WTC11 (cell line): ENCODE measurements at regions not wholly inside any gene's neighbourhood (a gene's known extent, or its start where the extent isn't known, plus 50 kb on each side); places are given as distances from the start of the nearest gene placed in this dataset.

Experiments
- ATAC-seq: fragments of 200-7000 bp; cut with Tn5 transposase; 2 replicates; pipeline ENCODE4 v1.10.0; 2021; ENCODE audit warnings: mild to moderate bottlenecking, moderate library complexity
- CTCF ChIA-PET: fragments of 300-600 bp; sonication (Branson Sonifier 250); formaldehyde crosslinking; loops from one replicate; lab custom pipeline; 2021; ENCODE audit warnings: antibody characterized with exemption; lab: Charles Lee
- POLR2A ChIA-PET: fragments of 350-600 bp; sonication (Branson Sonifier 250); formaldehyde crosslinking; loops from one replicate; lab custom pipeline; 2021; ENCODE audit warnings: antibody characterized with exemption; lab: Charles Lee
- DNase-seq: peaks from one replicate; pipeline ENCODE4 v3.0.0; 2021; ENCODE audit warnings: low spot score
- H3K27ac Mint-ChIP-seq: 2 replicates; pipeline ENCODE4 v1.8.0; 2021; ENCODE audit warnings: mixed read lengths
- H3K27me3 Mint-ChIP-seq: 2 replicates; pipeline ENCODE4 v1.8.0; 2021; ENCODE audit warnings: low read depth, mild to moderate bottlenecking, moderate library complexity, mixed read lengths
- H3K36me3 Mint-ChIP-seq: 2 replicates; pipeline ENCODE4 v1.8.0; 2021; ENCODE audit warnings: mixed read lengths
- H3K4me1 Mint-ChIP-seq: 2 replicates; pipeline ENCODE4 v1.8.0; 2022; ENCODE audit warnings: mixed read lengths
- H3K4me3 Mint-ChIP-seq: 2 replicates; pipeline ENCODE4 v1.8.0; 2021; ENCODE audit warnings: mild to moderate bottlenecking, moderate library complexity, mixed read lengths
- H3K9me3 Mint-ChIP-seq: 2 replicates; pipeline ENCODE4 v1.8.0; 2021; ENCODE audit warnings: mixed read lengths
- ARID4B ChIP-seq: sonication (generic); formaldehyde crosslinking; IDR thresholded peaks from 2 replicates; pipeline ENCODE4 v1.8.0; 2023; ENCODE audit warnings: missing genetic modification reagents, mild to moderate bottlenecking, borderline replicate concordance
- ATF2 ChIP-seq: sonication (generic); formaldehyde crosslinking; IDR thresholded peaks from 2 replicates; pipeline ENCODE4 v1.8.1; 2022; ENCODE audit warnings: low read depth, missing genetic modification reagents, borderline replicate concordance
- CBFB ChIP-seq: sonication (generic); formaldehyde crosslinking; IDR thresholded peaks from 2 replicates; pipeline ENCODE4 v1.8.1; 2022; ENCODE audit warnings: mild to moderate bottlenecking, low read depth, missing genetic modification reagents
- CREM ChIP-seq: sonication (generic); formaldehyde crosslinking; IDR thresholded peaks from 2 replicates; pipeline ENCODE4 v1.8.1; 2022; ENCODE audit warnings: mild to moderate bottlenecking, missing genetic modification reagents, moderate library complexity
- E2F1 ChIP-seq: sonication (generic); formaldehyde crosslinking; IDR thresholded peaks from 2 replicates; pipeline ENCODE4 v1.8.0; 2022; ENCODE audit warnings: mild to moderate bottlenecking, missing genetic modification reagents
- ESRRA ChIP-seq: sonication (generic); formaldehyde crosslinking; IDR thresholded peaks from 2 replicates; pipeline ENCODE4 v1.8.1; 2022; ENCODE audit warnings: mild to moderate bottlenecking, missing genetic modification reagents, borderline replicate concordance
- KAT7 ChIP-seq: sonication (generic); formaldehyde crosslinking; IDR thresholded peaks from 2 replicates; pipeline ENCODE4 v1.8.1; 2023; ENCODE audit warnings: missing genetic modification reagents, mild to moderate bottlenecking, borderline replicate concordance
- MLX ChIP-seq: sonication (generic); formaldehyde crosslinking; IDR thresholded peaks from 2 replicates; pipeline ENCODE4 v1.8.1; 2023; ENCODE audit warnings: mild to moderate bottlenecking, missing genetic modification reagents, moderate library complexity
- SMAD3 ChIP-seq: sonication (generic); formaldehyde crosslinking; IDR thresholded peaks from 2 replicates; pipeline ENCODE4 v1.8.0; 2022; ENCODE audit warnings: missing genetic modification reagents, mild to moderate bottlenecking, borderline replicate concordance
- SMAD4 ChIP-seq: sonication (generic); formaldehyde crosslinking; IDR thresholded peaks from 2 replicates; pipeline ENCODE4 v1.8.0; 2022; ENCODE audit warnings: mild to moderate bottlenecking, missing genetic modification reagents
- USF1 ChIP-seq: sonication (generic); formaldehyde crosslinking; IDR thresholded peaks from 2 replicates; pipeline ENCODE4 v1.8.0; 2022; ENCODE audit warnings: mild to moderate bottlenecking, missing genetic modification reagents
- ZNF121 ChIP-seq: sonication (generic); formaldehyde crosslinking; IDR thresholded peaks from 2 replicates; pipeline ENCODE4 v1.8.0; 2023; ENCODE audit warnings: missing genetic modification reagents
- ZNF263 ChIP-seq: sonication (generic); formaldehyde crosslinking; IDR thresholded peaks from 2 replicates; pipeline ENCODE4 v1.8.1; 2022; ENCODE audit warnings: low read depth, mild to moderate bottlenecking, moderate library complexity, missing genetic modification reagents
- ZNF281 ChIP-seq: sonication (generic); formaldehyde crosslinking; IDR thresholded peaks from 2 replicates; pipeline ENCODE4 v1.8.0; 2023; ENCODE audit warnings: mild to moderate bottlenecking, missing genetic modification reagents
- TF ChIP-seq, protein P1 (sequence below): fragments of 250-450 bp; sonication (Bioruptor Pico); IDR thresholded peaks from 2 replicates; pipeline ENCODE4 v1.9.0; 2021; ENCODE audit warnings: mild to moderate bottlenecking
- TF ChIP-seq, protein P2 (sequence below): sonication (generic); formaldehyde crosslinking; IDR thresholded peaks from 2 replicates; pipeline ENCODE4 v1.8.0; 2022; ENCODE audit warnings: mild to moderate bottlenecking, missing genetic modification reagents
- TF ChIP-seq, protein P3 (sequence below): sonication (generic); formaldehyde crosslinking; IDR thresholded peaks from 2 replicates; pipeline ENCODE4 v1.8.0; 2023; ENCODE audit warnings: missing genetic modification reagents
- TF ChIP-seq, protein P4 (sequence below): sonication (generic); formaldehyde crosslinking; conservative IDR thresholded peaks from 2 replicates; pipeline ENCODE4 v1.8.1; 2022; ENCODE audit warnings: mild to moderate bottlenecking, missing genetic modification reagents

DNA sequence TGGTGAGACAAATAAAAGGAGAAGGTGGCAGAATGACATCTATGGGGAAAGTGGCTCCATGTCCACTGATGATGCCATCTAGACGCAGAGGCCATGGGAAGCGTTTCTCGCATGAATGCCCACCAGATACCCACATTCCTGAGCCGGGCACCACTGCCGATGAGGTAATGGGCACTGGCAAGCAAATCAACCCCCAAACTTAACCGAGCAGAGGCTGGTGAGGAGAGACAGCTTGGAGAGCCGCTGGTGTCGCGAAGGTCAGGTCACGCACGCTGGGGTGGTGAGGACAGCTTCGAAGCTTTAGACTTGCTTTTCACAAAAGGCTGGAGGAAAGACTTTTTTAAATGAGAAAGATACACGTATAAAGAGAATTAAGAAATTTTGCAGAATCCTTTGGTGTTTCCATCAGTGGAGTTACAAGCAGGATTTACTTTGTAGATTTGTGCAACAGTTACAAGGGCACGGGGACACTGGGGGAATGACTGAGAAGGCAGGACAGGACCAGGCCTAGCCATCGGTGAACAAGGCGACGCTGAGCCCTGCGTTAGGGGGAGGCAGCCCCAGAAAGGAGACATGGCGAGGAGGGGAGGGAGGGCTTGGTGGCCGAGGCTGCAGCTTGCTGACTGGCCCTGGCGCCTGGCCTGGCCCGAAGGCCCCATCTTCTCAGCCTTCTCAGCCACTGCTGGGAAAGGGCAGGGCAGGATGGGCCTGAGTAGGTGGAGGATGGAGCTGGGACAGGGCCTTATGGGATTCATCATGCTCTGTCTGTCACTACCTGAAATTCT is 83.9 kb upstream of the HDAC4 start (continued):
- TF ChIP-seq ARID4B (no peak), ZNF263 (no peak), KAT7 (CRISPR knock-in tag) (no peak), ATF2 (CRISPR knock-in tag) (no peak), ZNF121 (CRISPR knock-in tag) (no peak), SMAD3 (CRISPR knock-in tag) (no peak), ESRRA (CRISPR knock-in tag) (no peak), SMAD4 (CRISPR knock-in tag) (no peak), CBFB (CRISPR knock-in tag) (no peak)
- TF ChIP-seq, protein P1, sequence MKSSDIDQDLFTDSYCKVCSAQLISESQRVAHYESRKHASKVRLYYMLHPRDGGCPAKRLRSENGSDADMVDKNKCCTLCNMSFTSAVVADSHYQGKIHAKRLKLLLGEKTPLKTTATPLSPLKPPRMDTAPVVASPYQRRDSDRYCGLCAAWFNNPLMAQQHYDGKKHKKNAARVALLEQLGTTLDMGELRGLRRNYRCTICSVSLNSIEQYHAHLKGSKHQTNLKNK (CRISPR knock-in tag) = no peak
- TF ChIP-seq, protein P2, sequence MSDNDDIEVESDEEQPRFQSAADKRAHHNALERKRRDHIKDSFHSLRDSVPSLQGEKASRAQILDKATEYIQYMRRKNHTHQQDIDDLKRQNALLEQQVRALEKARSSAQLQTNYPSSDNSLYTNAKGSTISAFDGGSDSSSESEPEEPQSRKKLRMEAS = no peak
- TF ChIP-seq, protein P3, sequence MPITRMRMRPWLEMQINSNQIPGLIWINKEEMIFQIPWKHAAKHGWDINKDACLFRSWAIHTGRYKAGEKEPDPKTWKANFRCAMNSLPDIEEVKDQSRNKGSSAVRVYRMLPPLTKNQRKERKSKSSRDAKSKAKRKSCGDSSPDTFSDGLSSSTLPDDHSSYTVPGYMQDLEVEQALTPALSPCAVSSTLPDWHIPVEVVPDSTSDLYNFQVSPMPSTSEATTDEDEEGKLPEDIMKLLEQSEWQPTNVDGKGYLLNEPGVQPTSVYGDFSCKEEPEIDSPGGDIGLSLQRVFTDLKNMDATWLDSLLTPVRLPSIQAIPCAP (CRISPR knock-in tag) = no peak
- TF ChIP-seq, protein P4, sequence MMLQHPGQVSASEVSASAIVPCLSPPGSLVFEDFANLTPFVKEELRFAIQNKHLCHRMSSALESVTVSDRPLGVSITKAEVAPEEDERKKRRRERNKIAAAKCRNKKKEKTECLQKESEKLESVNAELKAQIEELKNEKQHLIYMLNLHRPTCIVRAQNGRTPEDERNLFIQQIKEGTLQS (CRISPR knock-in tag) = no peak

- H3K27ac Mint-ChIP-seq = peak overlapping the region; percentile 19; the same call in 1 of the 2 replicates
- H3K9me3 Mint-ChIP-seq = no peaks in the 10 kb centered on the region
- H3K4me1 Mint-ChIP-seq = peaks cover 2% of the 10 kb centered on the region
- H3K4me3 Mint-ChIP-seq = no peak overlapping the region
- H3K36me3 Mint-ChIP-seq = no peaks in the 10 kb centered on the region
- ChIA-PET POLR2A (no interaction called here), CTCF (no interaction called here)
- no peak for DNase-seq
- H3K27me3 Mint-ChIP-seq = no peaks in the 10 kb centered on the region
- ATAC-seq = no peak
- TF ChIP-seq MLX (CRISPR knock-in tag) = no peak
- TF ChIP-seq USF1 (CRISPR knock-in tag) = no peak
- no peak for TF ChIP-seq CREM
- no peak for TF ChIP-seq E2F1 (CRISPR knock-in tag)
- no peak for TF ChIP-seq ZNF281 (CRISPR knock-in tag)
- TF ChIP-seq ATF2 (CRISPR knock-in tag) = no peak
Measured at GRCh38 chr2:239482778-239483712, 82.2 kb upstream of the HDAC4 start.
